ENCODE measurements at regions not wholly inside any gene's neighbourhood (a gene's known extent, or its start where the extent isn't known, plus 50 kb on each side); places are given as distances from the start of the nearest gene placed in this dataset.

DNA sequence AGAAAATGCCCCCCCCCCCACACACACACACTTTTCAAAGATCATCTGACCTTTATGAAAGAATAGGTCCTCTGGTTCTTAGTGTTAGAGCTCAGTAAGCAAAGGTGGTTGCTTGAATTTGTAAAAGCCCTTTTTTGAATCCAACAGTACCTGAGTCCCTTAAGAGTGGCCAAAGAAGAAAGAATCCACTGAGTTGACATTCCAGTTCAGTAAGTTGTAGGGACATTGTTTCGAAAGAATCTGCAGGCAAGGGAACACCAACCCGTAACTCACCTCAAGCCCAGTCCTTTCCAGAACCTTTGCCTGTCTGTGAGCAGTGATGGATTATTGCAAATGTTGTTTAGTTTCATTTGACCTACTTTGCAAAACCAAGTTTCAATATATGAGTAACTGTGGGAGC lies 64.2 kb upstream of the MAP3K4 start:
- TF ChIP-seq, protein P1, sequence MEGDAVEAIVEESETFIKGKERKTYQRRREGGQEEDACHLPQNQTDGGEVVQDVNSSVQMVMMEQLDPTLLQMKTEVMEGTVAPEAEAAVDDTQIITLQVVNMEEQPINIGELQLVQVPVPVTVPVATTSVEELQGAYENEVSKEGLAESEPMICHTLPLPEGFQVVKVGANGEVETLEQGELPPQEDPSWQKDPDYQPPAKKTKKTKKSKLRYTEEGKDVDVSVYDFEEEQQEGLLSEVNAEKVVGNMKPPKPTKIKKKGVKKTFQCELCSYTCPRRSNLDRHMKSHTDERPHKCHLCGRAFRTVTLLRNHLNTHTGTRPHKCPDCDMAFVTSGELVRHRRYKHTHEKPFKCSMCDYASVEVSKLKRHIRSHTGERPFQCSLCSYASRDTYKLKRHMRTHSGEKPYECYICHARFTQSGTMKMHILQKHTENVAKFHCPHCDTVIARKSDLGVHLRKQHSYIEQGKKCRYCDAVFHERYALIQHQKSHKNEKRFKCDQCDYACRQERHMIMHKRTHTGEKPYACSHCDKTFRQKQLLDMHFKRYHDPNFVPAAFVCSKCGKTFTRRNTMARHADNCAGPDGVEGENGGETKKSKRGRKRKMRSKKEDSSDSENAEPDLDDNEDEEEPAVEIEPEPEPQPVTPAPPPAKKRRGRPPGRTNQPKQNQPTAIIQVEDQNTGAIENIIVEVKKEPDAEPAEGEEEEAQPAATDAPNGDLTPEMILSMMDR (IDR thresholded peaks at IDR 0.05; ENCODE audit: insufficient read depth, low read length): no peak
- no peak for TF ChIP-seq POLR2AphosphoS5 (IDR thresholded peaks at IDR 0.05; ENCODE audit: low read depth)
- TF ChIP-seq GABPA (IDR thresholded peaks at IDR 0.05; ENCODE audit: low read depth): no peak

Data from HL-60 (cell line).